ENCODE measurements at regions not wholly inside any gene's neighbourhood (a gene's known extent, or its start where the extent isn't known, plus 50 kb on each side); places are given as distances from the start of the nearest gene placed in this dataset.

DNA sequence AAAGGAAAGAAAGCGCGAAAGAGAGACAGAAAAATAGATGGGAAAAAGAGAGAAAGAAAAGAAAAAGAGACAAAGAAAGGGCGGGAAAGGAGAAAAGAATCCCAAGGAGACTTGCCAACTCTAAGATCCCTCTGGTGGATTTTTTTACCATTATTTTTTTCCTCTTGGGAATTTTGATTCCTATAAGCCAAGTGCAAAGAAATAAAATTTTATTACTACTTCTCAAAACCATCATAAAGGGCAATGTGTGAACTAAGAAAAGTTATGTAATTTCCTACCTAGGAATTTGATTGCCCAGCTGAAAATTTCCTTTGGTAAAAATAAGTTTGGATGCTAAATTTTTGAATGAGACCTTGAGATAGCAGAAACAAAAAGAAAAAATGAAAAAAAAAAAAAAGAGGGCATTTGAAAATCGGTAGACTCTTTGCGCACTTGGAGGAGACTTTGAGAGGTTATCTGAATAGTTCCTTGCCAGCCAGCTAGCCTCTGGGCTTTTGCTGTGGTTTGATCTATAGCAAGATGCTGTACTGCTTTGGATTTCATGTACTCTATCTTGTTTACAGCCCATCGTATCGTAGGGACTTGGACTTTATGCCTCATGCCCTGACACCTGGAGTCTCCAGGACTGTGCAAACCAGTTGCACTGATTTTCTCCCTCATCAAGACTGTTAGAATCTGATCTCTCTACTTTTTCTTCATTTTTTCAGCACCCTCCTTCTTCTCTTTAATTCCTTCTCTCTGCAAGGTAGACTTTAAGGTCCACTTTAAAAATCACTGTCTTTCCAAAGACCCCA, 535.4 kb upstream of the MKI67 start:
- TF ChIP-seq CTCF (IDR thresholded peaks at IDR 0.05; ENCODE audit: poor library complexity, severe bottlenecking) = no peak
- TF ChIP-seq SMC3 (conservative IDR thresholded peaks at IDR 0.05; ENCODE audit: poor library complexity) = no peak
- TF ChIP-seq EP300 (conservative IDR thresholded peaks at IDR 0.05; ENCODE audit: poor library complexity, severe bottlenecking) = no peak
- TF ChIP-seq RAD21 (conservative IDR thresholded peaks at IDR 0.05) = no peak
- TF ChIP-seq MXI1 (conservative IDR thresholded peaks at IDR 0.05; ENCODE audit: poor library complexity, severe bottlenecking) = no peak
